Liver (tissue), 7 donors: ENCODE measurements at regions not wholly inside any gene's neighbourhood (a gene's known extent, or its start where the extent isn't known, plus 50 kb on each side); places are given as distances from the start of the nearest gene placed in this dataset.

Experiments
- DNase-seq: peaks from one replicate; pipeline ENCODE4 v3.0.0-alpha.2; 2017; ENCODE audit warnings: low spot score
- H3K27ac ChIP-seq, 2 donors: one replicate each; pipeline ENCODE4 v1.7.0; 2013; ENCODE audit warnings: inconsistent platforms in 2 of 2, low read length in 2 of 2, control low read depth in 1 of 2, low read depth in 1 of 2, mild to moderate bottlenecking in 1 of 2
- H3K27me3 ChIP-seq, 4 donors: one replicate each; pipeline versions ENCODE4 v1.6.1 to v1.7.0; 2013; ENCODE audit warnings: low read length in 3 of 4, inconsistent platforms in 1 of 4, mild to moderate bottlenecking in 1 of 4, moderate library complexity in 1 of 4; ENCODE audit not compliant: control insufficient read depth in 4 of 4, insufficient read depth in 4 of 4
- H3K36me3 ChIP-seq, 4 donors: one replicate each; pipeline versions ENCODE4 v1.6.1 to v1.7.0; 2013; ENCODE audit warnings: low read length in 3 of 4, mild to moderate bottlenecking in 3 of 4, low read depth in 1 of 4, moderate library complexity in 1 of 4; ENCODE audit not compliant: control insufficient read depth in 4 of 4, insufficient read depth in 3 of 4
- H3K4me1 ChIP-seq, 4 donors: one replicate each; pipeline versions ENCODE4 v1.6.1 to v1.7.0; 2013; ENCODE audit warnings: low read length in 3 of 4, mild to moderate bottlenecking in 3 of 4, moderate library complexity in 1 of 4; ENCODE audit not compliant: control insufficient read depth in 4 of 4, insufficient read depth in 4 of 4
- H3K4me3 ChIP-seq, 3 donors: one replicate each; pipeline versions ENCODE4 v1.6.1 to v1.7.0; 2013; ENCODE audit warnings: low read length in 3 of 3, control low read depth in 1 of 3, low read depth in 1 of 3, mild to moderate bottlenecking in 1 of 3
- H3K9ac ChIP-seq, 2 donors: one replicate each; pipeline ENCODE4 v1.7.0; 2013; ENCODE audit warnings: low read length in 2 of 2, mild to moderate bottlenecking in 2 of 2, moderate library complexity in 2 of 2, control low read depth in 1 of 2, low read depth in 1 of 2
- H3K9me3 ChIP-seq, 4 donors: one replicate each; pipeline versions ENCODE4 v1.6.1 to v1.7.0; 2013; ENCODE audit warnings: low read length in 3 of 4; ENCODE audit not compliant: control insufficient read depth in 4 of 4
- EGR1 ChIP-seq, 2 donors: IDR thresholded peaks; 2 replicates each; pipeline ENCODE4 v1.6.1; 2016 to 2018; ENCODE audit warnings: antibody characterized with exemption in 2 of 2, low read depth in 2 of 2
- FOXA1 ChIP-seq: IDR thresholded peaks from 2 replicates; pipeline ENCODE4 v1.6.1; 2016; ENCODE audit warnings: antibody characterized with exemption
- FOXA2 ChIP-seq: IDR thresholded peaks from 2 replicates; pipeline ENCODE4 v1.6.1; 2016; ENCODE audit warnings: antibody characterized with exemption
- HNF4A ChIP-seq, 2 donors: conservative IDR thresholded peaks; 2 replicates each; pipeline ENCODE4 v1.6.1; 2016; ENCODE audit warnings: antibody characterized with exemption in 2 of 2, mild to moderate bottlenecking in 2 of 2
- HNF4G ChIP-seq: IDR thresholded peaks from 2 replicates; pipeline ENCODE4 v1.6.1; 2016; ENCODE audit warnings: antibody characterized with exemption
- JUND ChIP-seq, 2 donors: IDR thresholded peaks; 2 replicates each; pipeline ENCODE4 v1.6.1; 2016; ENCODE audit warnings: antibody characterized with exemption in 2 of 2
- NR2F2 ChIP-seq: IDR thresholded peaks from 2 replicates; pipeline ENCODE4 v1.6.1; 2016; ENCODE audit warnings: antibody characterized with exemption
- RXRA ChIP-seq, 2 donors: IDR thresholded peaks; 2 replicates each; pipeline ENCODE4 v1.6.1; 2017 to 2018; ENCODE audit warnings: antibody characterized with exemption in 2 of 2, mild to moderate bottlenecking in 1 of 2
- SP1 ChIP-seq: IDR thresholded peaks from 2 replicates; pipeline ENCODE4 v1.6.1; 2018; ENCODE audit warnings: antibody characterized with exemption, mild to moderate bottlenecking
- TAF1 ChIP-seq: conservative IDR thresholded peaks from 2 replicates; pipeline ENCODE4 v1.6.1; 2016; ENCODE audit warnings: antibody characterized with exemption, mild to moderate bottlenecking
- WGBS: extraction: QIAGEN DNeasy Blood & Tissue Kit; methylation state at CpG from one replicate; pipeline ENCODE4 v1.1.7; 2013; 5-methylcytosine and 5-hydroxymethylcytosine counted together
- TF ChIP-seq, protein P1 (sequence below): IDR thresholded peaks from 2 replicates; pipeline ENCODE4 v1.6.1; 2016; ENCODE audit warnings: antibody characterized with exemption, mild to moderate bottlenecking
- TF ChIP-seq, protein P2 (sequence below): IDR thresholded peaks from 2 replicates; pipeline ENCODE4 v1.6.1; 2016; ENCODE audit warnings: antibody characterized with exemption
- TF ChIP-seq, protein P3 (sequence below): IDR thresholded peaks from 2 replicates; pipeline ENCODE4 v1.6.1; 2016; ENCODE audit warnings: antibody characterized with exemption
- donor health status: healthy.
- donor health status: healthy.
- donor health status: healthy.
- donor health status: healthy.

DNA sequence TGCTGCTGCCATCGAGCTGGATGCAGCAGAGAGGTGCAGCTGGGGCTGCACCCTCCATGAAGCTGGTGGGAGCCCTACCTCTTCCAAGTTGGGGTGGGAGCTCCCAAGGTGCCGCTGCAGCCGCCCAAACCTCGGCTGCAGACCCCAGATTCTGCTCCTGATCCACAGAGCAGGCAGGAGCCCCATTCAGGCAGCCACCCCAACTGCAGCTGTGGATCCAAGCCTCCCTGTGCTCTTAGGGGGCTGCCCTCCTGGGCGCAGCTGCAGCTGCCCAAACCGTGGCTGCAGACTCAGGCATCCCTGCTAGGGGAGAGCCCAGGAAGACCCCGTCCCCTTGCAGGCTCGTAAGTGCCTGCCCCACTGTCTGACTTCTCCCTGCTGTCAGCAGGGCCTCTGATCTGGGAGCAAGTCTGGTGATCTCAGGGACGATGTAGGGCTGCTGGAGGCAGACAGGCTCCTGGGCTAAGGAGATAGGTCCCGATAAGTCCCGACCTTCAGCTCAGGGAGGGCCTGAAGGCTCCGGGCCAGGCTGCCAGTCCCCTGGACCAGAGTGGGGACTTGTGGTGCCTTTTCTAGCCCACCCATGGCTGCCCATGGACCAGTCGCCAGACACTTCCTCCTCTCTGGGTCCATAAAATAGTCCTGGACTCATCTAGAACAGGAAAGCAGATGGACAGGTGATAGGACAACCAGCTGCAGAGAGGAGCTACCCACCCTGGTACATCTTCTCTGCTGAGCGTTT is 767.1 kb upstream of the CDH7 start:
- H3K9ac ChIP-seq, result no peak overlapping the region
- H3K4me3 ChIP-seq, result no peak overlapping the region
- no peak for DNase-seq
- no peaks in the 10 kb centered on the region for H3K9me3 ChIP-seq
- TF ChIP-seq, protein P1, sequence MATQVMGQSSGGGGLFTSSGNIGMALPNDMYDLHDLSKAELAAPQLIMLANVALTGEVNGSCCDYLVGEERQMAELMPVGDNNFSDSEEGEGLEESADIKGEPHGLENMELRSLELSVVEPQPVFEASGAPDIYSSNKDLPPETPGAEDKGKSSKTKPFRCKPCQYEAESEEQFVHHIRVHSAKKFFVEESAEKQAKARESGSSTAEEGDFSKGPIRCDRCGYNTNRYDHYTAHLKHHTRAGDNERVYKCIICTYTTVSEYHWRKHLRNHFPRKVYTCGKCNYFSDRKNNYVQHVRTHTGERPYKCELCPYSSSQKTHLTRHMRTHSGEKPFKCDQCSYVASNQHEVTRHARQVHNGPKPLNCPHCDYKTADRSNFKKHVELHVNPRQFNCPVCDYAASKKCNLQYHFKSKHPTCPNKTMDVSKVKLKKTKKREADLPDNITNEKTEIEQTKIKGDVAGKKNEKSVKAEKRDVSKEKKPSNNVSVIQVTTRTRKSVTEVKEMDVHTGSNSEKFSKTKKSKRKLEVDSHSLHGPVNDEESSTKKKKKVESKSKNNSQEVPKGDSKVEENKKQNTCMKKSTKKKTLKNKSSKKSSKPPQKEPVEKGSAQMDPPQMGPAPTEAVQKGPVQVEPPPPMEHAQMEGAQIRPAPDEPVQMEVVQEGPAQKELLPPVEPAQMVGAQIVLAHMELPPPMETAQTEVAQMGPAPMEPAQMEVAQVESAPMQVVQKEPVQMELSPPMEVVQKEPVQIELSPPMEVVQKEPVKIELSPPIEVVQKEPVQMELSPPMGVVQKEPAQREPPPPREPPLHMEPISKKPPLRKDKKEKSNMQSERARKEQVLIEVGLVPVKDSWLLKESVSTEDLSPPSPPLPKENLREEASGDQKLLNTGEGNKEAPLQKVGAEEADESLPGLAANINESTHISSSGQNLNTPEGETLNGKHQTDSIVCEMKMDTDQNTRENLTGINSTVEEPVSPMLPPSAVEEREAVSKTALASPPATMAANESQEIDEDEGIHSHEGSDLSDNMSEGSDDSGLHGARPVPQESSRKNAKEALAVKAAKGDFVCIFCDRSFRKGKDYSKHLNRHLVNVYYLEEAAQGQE, result no peak
- TF ChIP-seq EGR1 (IDR thresholded peaks at IDR 0.05; ENCODE audit: low read depth in 2 of 2), result no peak
- no peak for TF ChIP-seq FOXA2
- TF ChIP-seq TAF1, result no peak
- no peak for TF ChIP-seq RXRA (IDR thresholded peaks at IDR 0.05)
- TF ChIP-seq SP1, result no peak
- no peak for TF ChIP-seq HNF4G
- no peak for TF ChIP-seq JUND (IDR thresholded peaks at IDR 0.05)
- TF ChIP-seq, protein P2, sequence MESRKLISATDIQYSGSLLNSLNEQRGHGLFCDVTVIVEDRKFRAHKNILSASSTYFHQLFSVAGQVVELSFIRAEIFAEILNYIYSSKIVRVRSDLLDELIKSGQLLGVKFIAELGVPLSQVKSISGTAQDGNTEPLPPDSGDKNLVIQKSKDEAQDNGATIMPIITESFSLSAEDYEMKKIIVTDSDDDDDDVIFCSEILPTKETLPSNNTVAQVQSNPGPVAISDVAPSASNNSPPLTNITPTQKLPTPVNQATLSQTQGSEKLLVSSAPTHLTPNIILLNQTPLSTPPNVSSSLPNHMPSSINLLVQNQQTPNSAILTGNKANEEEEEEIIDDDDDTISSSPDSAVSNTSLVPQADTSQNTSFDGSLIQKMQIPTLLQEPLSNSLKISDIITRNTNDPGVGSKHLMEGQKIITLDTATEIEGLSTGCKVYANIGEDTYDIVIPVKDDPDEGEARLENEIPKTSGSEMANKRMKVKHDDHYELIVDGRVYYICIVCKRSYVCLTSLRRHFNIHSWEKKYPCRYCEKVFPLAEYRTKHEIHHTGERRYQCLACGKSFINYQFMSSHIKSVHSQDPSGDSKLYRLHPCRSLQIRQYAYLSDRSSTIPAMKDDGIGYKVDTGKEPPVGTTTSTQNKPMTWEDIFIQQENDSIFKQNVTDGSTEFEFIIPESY, result no peak
- no peak for TF ChIP-seq NR2F2
- TF ChIP-seq, protein P3, sequence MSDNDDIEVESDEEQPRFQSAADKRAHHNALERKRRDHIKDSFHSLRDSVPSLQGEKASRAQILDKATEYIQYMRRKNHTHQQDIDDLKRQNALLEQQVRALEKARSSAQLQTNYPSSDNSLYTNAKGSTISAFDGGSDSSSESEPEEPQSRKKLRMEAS, result no peak
- no peak for TF ChIP-seq FOXA1
- TF ChIP-seq HNF4A (conservative IDR thresholded peaks at IDR 0.05), result no peak
- 89% methylated on average over 14 of the region's 14 CpGs for WGBS
- H3K36me3 ChIP-seq, result no peaks in the 10 kb centered on the region
- H3K4me1 ChIP-seq, result no peaks in the 10 kb centered on the region
- no peaks in the 10 kb centered on the region for H3K27me3 ChIP-seq
- H3K27ac ChIP-seq, result no peak overlapping the region

DNA sequence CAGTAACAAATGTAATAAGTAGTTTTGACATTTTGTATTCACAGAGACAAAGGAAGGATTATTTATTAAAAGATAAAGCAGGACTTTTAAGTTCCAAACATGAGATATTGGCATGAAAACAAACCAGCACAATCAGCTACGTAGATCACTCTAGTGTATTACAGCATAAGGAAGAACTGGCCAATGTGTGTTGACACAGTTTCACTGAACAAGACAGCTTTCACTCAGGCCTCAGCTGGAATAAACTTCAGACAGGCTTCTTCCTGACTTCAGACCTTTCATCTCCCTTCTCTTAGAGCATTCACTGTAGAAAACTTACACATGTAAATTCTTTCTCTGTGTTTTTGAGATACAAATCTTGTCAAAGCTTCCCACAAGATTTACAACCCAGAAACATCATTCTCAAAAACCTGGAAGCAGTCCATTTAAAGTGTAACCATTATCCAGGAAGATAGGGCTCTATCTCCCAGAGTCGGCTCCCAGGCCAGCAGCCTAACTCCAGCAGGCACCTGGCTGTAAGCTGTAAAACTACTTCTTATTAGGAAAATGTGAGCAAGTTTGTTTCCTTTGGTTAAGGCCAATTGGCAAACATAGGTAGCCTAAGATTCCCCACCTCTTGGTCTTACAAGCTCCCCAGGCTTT is 768.3 kb upstream of the CDH7 start:
- Histone ChIP-seq H3K4me1 (no peaks in the 10 kb centered on the region), H3K4me3 (no peak overlapping the region), H3K27me3 (no peaks in the 10 kb centered on the region), H3K36me3 (no peaks in the 10 kb centered on the region), H3K9ac (no peak overlapping the region), H3K9me3 (no peaks in the 10 kb centered on the region), H3K27ac (no peak overlapping the region)
- 32% methylated on average over 2 of the region's 2 CpGs for WGBS
- no peak for TF ChIP-seq TAF1
- no peak for DNase-seq
